ENCODE measurements at regions not wholly inside any gene's neighbourhood (a gene's known extent, or its start where the extent isn't known, plus 50 kb on each side); places are given as distances from the start of the nearest gene placed in this dataset.

DNA sequence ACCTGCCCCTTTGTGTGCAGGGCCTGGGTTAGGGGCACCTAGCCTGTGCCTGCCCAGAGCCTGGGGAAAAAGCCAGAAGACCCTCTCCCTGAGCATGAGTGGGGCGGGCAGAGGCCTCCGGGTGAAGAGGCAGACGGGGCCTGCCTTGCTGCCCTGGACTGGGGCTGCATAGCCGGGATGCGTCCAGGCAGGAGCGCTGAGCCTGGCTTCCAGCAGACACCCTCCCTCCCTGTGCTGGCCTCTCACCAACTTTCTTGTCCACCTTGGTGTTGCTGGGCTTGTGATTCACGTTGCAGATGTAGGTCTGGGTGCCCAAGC, 216.1 kb downstream of the TMEM121 start:
- Histone ChIP-seq H4K20me1 (replicated peaks in 1 of 2; ENCODE audit: control insufficient read depth in 1 of 2, insufficient read depth in 2 of 2, low read length in 2 of 2) (no peaks in the 10 kb centered on the region), H3K9ac (replicated peaks in 1 of 4; ENCODE audit: extremely low read depth in 1 of 4, low read depth in 3 of 4, low read length in 3 of 4) (no peak overlapping the region), H3K79me2 (ENCODE audit: control insufficient read depth in 1 of 2, insufficient read depth in 2 of 2, low read length in 2 of 2) (no peaks in the 10 kb centered on the region), H3K36me3 (ENCODE audit: control insufficient read depth in 2 of 4, insufficient read depth in 4 of 4, low read length in 3 of 4) (no peaks in the 10 kb centered on the region), H3K23ac (ENCODE audit: insufficient read length) (no peak overlapping the region), H3K4me1 (replicated peaks in 1 of 4; ENCODE audit: control insufficient read depth in 3 of 4, insufficient read depth in 4 of 4, low read length in 3 of 4) (no peaks in the 10 kb centered on the region), H2BK20ac (ENCODE audit: low read length) (no peak overlapping the region), H2BK5ac (ENCODE audit: low read depth, low read length) (no peak overlapping the region), H3K56ac (replicated peaks; ENCODE audit: insufficient read length, low read depth, low read length) (no peak overlapping the region), H2AK5ac (ENCODE audit: low read depth, low read length) (no peak overlapping the region), H2BK15ac (ENCODE audit: low read length) (no peak overlapping the region), H3K27ac (ENCODE audit: low read depth, low read length) (no peak overlapping the region), H2BK120ac (replicated peaks; ENCODE audit: low read depth, low read length) (no peak overlapping the region), H4K5ac (ENCODE audit: insufficient read length, low read depth, low read length) (no peak overlapping the region), H3K4me2 (ENCODE audit: insufficient read depth in 1 of 2, low read depth in 2 of 2, low read length in 2 of 2) (no peak overlapping the region), H4K91ac (replicated peaks; ENCODE audit: insufficient read length, low read length) (no peak overlapping the region), H4K8ac (ENCODE audit: extremely low read depth, insufficient read depth, low read length) (no peak overlapping the region), H2BK12ac (ENCODE audit: low read depth, low read length) (no peak overlapping the region), H3K9me3 (ENCODE audit: insufficient read depth in 2 of 2, low read depth in 1 of 2, low read length in 1 of 2) (peaks cover 19 to 75% of the 10 kb centered on the region in 2 experiments; a peak in 3 of 4 replicates), H3K23me2 (ENCODE audit: low read depth, low read length) (no peaks in the 10 kb centered on the region), H3K14ac (ENCODE audit: insufficient read length) (no peak overlapping the region), H3K18ac (ENCODE audit: extremely low read depth, low read length) (no peak overlapping the region), H2AFZ (ENCODE audit: low read length) (no peak overlapping the region), H3K4me3 (ENCODE audit: extremely low read depth in 1 of 4, insufficient read depth in 2 of 4, low read depth in 3 of 4, low read length in 4 of 4) (no peak overlapping the region), H3K4ac (replicated peaks; ENCODE audit: insufficient read length, low read depth, low read length) (no peak overlapping the region), H3K79me1 (ENCODE audit: low read depth, low read length) (no peaks in the 10 kb centered on the region), H3K27me3 (replicated peaks in 1 of 4; ENCODE audit: control insufficient read depth in 3 of 4, extremely low read depth in 1 of 4, insufficient read depth in 3 of 4, low read length in 3 of 4) (no peaks in the 10 kb centered on the region)
- DNase-seq (ENCODE audit: low read depth in 1 of 2, low spot score in 2 of 2) (no peak), FAIRE-seq (no peak)
- CTCF ChIA-PET (ENCODE audit: partially characterized antibody) = no interaction called here
- POLR2A ChIA-PET (ENCODE audit: partially characterized antibody) = no interaction called here
- WGBS, 2 experiments (ENCODE audit: extremely low coverage in 1 of 2, insufficient coverage in 1 of 2, insufficient read length in 1 of 2, insufficient replicate concordance in 2 of 2, low coverage in 1 of 2, low lambda C conversion rate in 2 of 2, missing lambda C conversion rate in 1 of 2) = 77% methylated on average over 3 of the region's 7 CpGs; no CpG with 5 or more reads in 1 of the 2 experiments
- TF ChIP-seq RXRA (IDR thresholded peaks at IDR 0.05; ENCODE audit: insufficient read depth, low read depth, low read length) (no peak), PHF8 (conservative IDR thresholded peaks at IDR 0.05; ENCODE audit: low read depth, low read length) (no peak), CREB1 (IDR thresholded peaks at IDR 0.05) (no peak), CBX8 (IDR thresholded peaks at IDR 0.05; ENCODE audit: borderline replicate concordance, low read depth, low read length) (no peak), GTF2F1 (IDR thresholded peaks at IDR 0.05; ENCODE audit: borderline replicate concordance, low read depth, low read length) (no peak)

All from H1 (cell line).